WI38 (cell line): ENCODE measurements at regions not wholly inside any gene's neighbourhood (a gene's known extent, or its start where the extent isn't known, plus 50 kb on each side); places are given as distances from the start of the nearest gene placed in this dataset.
"Not testable (repeated sequence)": the region's sequence is repeated elsewhere in the genome, so short reads cannot be mapped to it uniquely, and the experiment has no call there.

Experiments
- H3K4me3 ChIP-seq: 2 replicates; pipeline ENCODE4 v1.5.1; 2011; ENCODE audit warnings: low read depth, mild to moderate bottlenecking, control low read depth, low read length
- TF ChIP-seq, protein P1 (sequence below): IDR thresholded peaks from 2 replicates; pipeline ENCODE4 v1.5.1; 2012; ENCODE audit warnings: low read depth, mild to moderate bottlenecking, control low read depth, low read length

- TF ChIP-seq, protein P1, sequence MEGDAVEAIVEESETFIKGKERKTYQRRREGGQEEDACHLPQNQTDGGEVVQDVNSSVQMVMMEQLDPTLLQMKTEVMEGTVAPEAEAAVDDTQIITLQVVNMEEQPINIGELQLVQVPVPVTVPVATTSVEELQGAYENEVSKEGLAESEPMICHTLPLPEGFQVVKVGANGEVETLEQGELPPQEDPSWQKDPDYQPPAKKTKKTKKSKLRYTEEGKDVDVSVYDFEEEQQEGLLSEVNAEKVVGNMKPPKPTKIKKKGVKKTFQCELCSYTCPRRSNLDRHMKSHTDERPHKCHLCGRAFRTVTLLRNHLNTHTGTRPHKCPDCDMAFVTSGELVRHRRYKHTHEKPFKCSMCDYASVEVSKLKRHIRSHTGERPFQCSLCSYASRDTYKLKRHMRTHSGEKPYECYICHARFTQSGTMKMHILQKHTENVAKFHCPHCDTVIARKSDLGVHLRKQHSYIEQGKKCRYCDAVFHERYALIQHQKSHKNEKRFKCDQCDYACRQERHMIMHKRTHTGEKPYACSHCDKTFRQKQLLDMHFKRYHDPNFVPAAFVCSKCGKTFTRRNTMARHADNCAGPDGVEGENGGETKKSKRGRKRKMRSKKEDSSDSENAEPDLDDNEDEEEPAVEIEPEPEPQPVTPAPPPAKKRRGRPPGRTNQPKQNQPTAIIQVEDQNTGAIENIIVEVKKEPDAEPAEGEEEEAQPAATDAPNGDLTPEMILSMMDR, result no peak
Observed at GRCh38 chr15:58378241-58379085, 53.3 kb upstream of the LIPC start.

GRCh38 chr15:58379454-58379853, 52.3 kb upstream of the LIPC start:
- not testable (repeated sequence) for H3K4me3 ChIP-seq

More at GRCh38 chr15:58378241-58379085, 53.3 kb upstream of the LIPC start:
- H3K4me3 ChIP-seq, result no peak overlapping the region

- TF ChIP-seq, protein P1, result no peak
- no peak overlapping the region for H3K4me3 ChIP-seq
Observed at GRCh38 chr15:58380280-58380945, 51.4 kb upstream of the LIPC start.

DNA sequence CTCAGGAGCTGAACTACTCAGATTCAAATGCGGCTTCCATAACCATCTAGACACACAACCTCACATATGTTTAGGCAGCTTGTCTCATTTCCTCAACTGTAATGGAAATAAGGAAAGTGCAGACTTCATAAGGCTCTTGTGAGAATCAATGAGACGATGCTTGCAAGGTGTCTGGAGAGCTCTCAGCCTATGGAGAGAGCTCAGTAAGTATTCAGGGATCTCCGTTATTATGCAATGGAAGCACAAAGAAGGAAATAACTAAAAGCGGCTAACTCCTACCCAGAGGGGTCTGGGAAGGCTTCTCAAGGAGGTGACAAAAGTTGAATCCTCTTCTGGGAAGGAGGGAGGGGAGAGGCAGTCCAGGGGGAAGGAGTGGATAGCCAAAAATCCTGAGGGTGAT, 50.1 kb upstream of the LIPC start:
- H3K4me3 ChIP-seq, result no peak overlapping the region
- TF ChIP-seq, protein P1, result no peak
